Type B pancreatic cell (in vitro differentiated cells): ENCODE measurements at regions not wholly inside any gene's neighbourhood (a gene's known extent, or its start where the extent isn't known, plus 50 kb on each side); places are given as distances from the start of the nearest gene placed in this dataset.

Source experiments
- DNase-seq: peaks from one replicate; pipeline ENCODE4 v3.0.0; 2021; ENCODE audit warnings: mixed read lengths; ENCODE audit not compliant: unreplicated experiment; ENCODE audit errors: extremely low spot score
- H3K27ac Mint-ChIP-seq: 2 replicates; pipeline ENCODE4 v1.8.0; 2021; ENCODE audit warnings: mild to moderate bottlenecking, mixed read lengths
- H3K27me3 Mint-ChIP-seq: 2 replicates; pipeline ENCODE4 v1.8.0; 2021; ENCODE audit warnings: mixed read lengths
- H3K36me3 Mint-ChIP-seq: 2 replicates; pipeline ENCODE4 v1.8.0; 2021; ENCODE audit warnings: mixed read lengths
- H3K4me1 Mint-ChIP-seq: one replicate; pipeline ENCODE4 v1.8.0; 2021; ENCODE audit warnings: mixed read lengths; ENCODE audit not compliant: unreplicated experiment
- H3K4me3 Mint-ChIP-seq: 2 replicates; pipeline ENCODE4 v1.8.0; 2021; ENCODE audit warnings: mild to moderate bottlenecking, mixed read lengths
- H3K9me3 Mint-ChIP-seq: 2 replicates; pipeline ENCODE4 v1.8.0; 2021; ENCODE audit warnings: mixed read lengths
- TF ChIP-seq, protein P1 (sequence below): fragments of 200-600 bp; sonication (generic); conservative IDR thresholded peaks from 2 replicates; pipeline ENCODE4 v1.5.0; 2021; ENCODE audit warnings: antibody characterized with exemption, mild to moderate bottlenecking

DNA sequence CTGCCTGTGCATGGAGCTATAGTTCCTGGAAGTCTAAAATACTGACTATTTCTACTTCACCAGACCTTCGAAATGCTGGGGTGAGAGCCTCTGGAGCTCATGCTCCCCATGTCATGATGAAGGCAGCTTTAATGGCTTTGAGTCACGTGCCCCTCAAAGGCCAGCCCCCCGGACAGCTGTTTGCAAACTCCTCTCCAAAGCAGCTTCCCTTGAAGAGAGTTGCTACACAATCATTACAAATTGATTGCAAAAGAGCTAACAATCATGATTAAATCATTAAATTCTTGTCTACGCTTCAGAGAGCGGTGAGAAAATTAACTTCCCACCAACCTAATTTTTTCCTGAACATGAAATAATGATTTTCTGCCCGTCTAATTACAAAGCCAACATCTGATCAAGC lies 134.8 kb upstream of the IRX6 start:
- Mint-ChIP-seq H3K36me3 (no peaks in the 10 kb centered on the region), H3K27me3 (peaks cover 48% of the 10 kb centered on the region), H3K9me3 (peaks cover 6% of the 10 kb centered on the region), H3K4me3 (no peak overlapping the region), H3K27ac (no peak overlapping the region), H3K4me1 (peaks cover 12% of the 10 kb centered on the region)
- no peak for DNase-seq
- TF ChIP-seq, protein P1, sequence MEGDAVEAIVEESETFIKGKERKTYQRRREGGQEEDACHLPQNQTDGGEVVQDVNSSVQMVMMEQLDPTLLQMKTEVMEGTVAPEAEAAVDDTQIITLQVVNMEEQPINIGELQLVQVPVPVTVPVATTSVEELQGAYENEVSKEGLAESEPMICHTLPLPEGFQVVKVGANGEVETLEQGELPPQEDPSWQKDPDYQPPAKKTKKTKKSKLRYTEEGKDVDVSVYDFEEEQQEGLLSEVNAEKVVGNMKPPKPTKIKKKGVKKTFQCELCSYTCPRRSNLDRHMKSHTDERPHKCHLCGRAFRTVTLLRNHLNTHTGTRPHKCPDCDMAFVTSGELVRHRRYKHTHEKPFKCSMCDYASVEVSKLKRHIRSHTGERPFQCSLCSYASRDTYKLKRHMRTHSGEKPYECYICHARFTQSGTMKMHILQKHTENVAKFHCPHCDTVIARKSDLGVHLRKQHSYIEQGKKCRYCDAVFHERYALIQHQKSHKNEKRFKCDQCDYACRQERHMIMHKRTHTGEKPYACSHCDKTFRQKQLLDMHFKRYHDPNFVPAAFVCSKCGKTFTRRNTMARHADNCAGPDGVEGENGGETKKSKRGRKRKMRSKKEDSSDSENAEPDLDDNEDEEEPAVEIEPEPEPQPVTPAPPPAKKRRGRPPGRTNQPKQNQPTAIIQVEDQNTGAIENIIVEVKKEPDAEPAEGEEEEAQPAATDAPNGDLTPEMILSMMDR = no peak

DNA sequence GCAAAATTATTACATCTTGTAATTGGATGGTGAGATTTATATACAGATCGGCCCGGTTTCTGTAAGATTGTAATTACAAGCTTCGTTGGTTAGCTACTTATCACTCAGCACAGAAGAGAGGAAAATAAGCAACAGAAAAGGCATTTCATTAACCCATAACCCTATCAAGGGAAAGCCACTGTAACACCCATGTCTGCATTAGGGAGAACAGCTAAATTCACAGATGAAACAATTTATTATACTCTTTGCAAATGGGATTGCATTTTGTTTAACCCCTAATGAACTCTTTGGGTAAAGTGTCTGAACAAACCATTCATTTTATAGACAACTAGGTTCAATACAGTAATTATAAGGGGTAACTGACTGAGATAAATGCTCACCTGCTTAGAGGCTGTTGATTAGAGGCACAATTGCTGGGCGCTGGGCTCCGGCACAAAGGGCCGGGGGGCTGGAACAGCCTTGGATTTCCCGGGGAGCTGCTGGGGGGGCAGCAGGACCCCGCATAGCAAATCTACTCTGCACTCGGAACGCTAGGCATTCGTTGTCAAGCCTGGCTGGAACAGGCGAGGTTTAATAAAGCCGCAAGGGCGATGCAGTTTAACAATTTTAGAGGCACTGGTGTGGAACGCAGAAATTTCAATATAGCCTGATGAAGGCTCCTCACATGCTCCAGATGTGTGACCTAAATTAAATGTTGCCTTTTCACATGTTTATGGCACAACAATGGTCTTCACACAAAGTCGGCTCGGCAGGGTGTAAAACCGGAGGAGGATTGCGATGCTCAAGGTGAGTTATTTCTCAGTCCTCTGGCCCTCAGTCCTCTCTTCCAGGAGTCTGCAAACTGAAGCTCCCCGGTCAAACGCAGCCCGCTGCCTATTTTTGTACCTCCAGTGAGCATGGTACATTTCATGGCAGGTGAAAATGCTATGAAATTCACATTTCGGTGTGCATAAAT lies 134.0 kb upstream of the IRX6 start:
- Mint-ChIP-seq H3K36me3 (no peaks in the 10 kb centered on the region), H3K4me1 (peaks cover 8% of the 10 kb centered on the region), H3K27ac (no peak overlapping the region), H3K27me3 (peaks cover 42% of the 10 kb centered on the region), H3K4me3 (no peak overlapping the region), H3K9me3 (peaks cover 6% of the 10 kb centered on the region)
- TF ChIP-seq, protein P1 = no peak
- DNase-seq = no peak

DNA sequence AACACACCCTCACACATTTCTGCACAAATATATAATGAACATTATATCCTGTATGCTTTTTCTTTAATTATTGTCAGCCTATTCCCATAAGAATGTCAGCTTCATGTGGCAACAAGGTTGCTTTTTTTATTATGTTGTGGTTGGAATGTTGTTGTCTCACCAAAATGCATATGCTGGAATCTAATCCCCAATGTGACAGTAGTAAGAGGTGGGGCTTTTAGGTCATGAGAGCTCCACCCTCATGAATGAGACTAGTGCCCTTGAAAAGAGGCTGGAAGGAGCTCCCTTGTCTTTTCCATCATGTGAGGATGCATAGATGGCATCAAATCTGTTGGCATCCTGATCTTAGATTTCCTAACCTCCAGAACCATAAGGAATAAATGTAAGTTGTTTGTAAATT lies 131.3 kb upstream of the IRX6 start:
- Mint-ChIP-seq H3K27me3 (peaks cover 31% of the 10 kb centered on the region), H3K36me3 (no peaks in the 10 kb centered on the region), H3K9me3 (peaks cover 6% of the 10 kb centered on the region), H3K4me1 (peaks cover 8% of the 10 kb centered on the region), H3K4me3 (no peak overlapping the region), H3K27ac (no peak overlapping the region)
- TF ChIP-seq, protein P1 = no peak
- DNase-seq = no peak

DNA sequence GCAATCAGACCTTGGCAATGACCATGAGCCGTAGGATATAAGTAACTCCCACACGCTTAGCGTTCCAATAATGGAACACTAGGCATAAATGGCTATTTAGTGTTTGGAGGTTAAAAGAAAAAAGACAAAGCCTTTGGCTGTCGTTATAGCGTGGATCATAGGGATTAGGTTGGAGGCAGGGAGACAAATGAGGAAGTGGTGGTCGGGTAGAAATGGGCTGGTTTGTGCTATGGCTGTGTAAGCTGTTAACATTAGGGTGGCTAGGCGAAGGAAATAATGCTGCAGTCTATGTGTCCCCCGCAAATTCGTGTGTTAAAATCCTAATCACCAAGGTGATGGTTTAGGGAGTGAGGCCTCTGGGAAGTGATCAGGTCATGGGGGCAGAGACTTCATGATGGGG lies 120.4 kb upstream of the IRX6 start:
- Mint-ChIP-seq H3K27ac (no peak overlapping the region), H3K36me3 (no peaks in the 10 kb centered on the region), H3K4me1 (no peaks in the 10 kb centered on the region), H3K9me3 (peaks cover 2% of the 10 kb centered on the region), H3K4me3 (no peak overlapping the region), H3K27me3 (peaks cover 12% of the 10 kb centered on the region)
- no peak for DNase-seq
- TF ChIP-seq, protein P1 = no peak

DNA sequence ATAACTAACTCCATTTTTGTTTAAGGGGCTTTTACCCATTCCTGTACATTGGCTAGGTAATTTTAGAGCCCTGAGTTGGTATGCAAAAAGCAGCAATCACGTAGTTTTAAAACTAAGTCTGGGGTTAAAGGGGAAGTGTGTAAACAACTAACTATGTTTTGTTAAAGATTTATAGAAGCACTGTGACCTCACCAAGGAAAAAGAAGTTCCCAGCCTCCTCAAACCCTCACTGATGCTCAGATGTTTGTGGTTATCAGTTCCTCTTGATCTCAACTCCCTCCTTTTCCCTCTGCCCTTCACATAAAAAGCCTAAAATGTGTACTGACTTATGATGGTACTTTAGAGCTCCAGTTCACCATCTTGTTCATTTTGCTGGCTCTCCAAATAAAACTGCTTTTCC lies 119.9 kb upstream of the IRX6 start:
- no peak for DNase-seq
- TF ChIP-seq, protein P1 = no peak
- H3K4me1 Mint-ChIP-seq = no peaks in the 10 kb centered on the region
- H3K9me3 Mint-ChIP-seq = no peaks in the 10 kb centered on the region
- H3K36me3 Mint-ChIP-seq = no peaks in the 10 kb centered on the region
- no peak overlapping the region for H3K27ac Mint-ChIP-seq
- H3K4me3 Mint-ChIP-seq = no peak overlapping the region
- peaks cover 12% of the 10 kb centered on the region for H3K27me3 Mint-ChIP-seq
